ENCODE measurements at regions not wholly inside any gene's neighbourhood (a gene's known extent, or its start where the extent isn't known, plus 50 kb on each side); places are given as distances from the start of the nearest gene placed in this dataset.

DNA sequence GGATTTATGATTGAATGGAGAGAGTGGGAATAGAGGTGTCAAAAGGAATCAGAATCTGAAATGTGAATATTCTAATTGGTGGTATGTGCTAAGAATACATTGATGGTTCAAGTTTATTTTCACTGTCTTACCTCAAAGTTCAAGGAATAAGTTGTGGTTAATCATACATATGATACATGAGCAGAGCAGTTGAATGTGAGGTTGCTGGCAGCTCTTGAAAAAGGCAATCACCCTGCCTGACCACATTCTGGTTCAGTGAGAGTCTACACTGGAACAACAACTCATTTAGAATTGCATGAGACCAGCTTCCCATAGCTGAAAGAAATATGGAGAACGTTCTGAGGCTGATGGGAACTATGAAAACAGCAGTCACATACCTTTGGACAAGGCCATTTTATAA is 68.3 kb upstream of the ARHGAP29 start:
- TF ChIP-seq CTCF (IDR thresholded peaks at IDR 0.05) = no peak
- ChIA-PET POLR2A (no interaction called here), CTCF (no interaction called here)
- Mint-ChIP-seq H3K27me3 (peaks cover 4% of the 10 kb centered on the region), H3K27ac (no peak overlapping the region), H3K4me3 (no peak overlapping the region), H3K4me1 (ENCODE audit: low read depth) (no peaks in the 10 kb centered on the region), H3K36me3 (ENCODE audit: low read depth) (no peaks in the 10 kb centered on the region), H3K9me3 (no peaks in the 10 kb centered on the region)
- no peak for DNase-seq
- intact Hi-C loops (cut with micrococcal nuclease) = no loop called here
- ATAC-seq = no peak

DNA sequence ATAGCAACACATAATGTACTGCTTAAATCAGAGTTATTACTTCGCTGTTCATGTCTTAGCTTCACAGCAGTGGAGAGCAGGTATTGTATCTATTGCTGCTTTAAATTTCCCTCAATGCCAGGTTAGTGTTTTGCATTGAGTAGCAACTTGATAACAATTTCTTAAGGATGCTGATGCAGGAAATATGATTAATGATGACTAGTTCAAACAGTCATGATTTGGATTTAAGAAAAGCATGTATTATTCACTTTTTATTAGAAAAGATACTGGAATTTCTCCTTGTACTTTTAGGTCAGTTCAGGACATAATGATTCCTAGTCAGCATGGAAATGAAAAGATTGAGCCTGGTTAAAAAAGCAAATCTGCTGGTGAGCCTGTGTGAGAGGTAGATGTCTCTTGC is 67.2 kb upstream of the ARHGAP29 start:
- DNase-seq (no peak), ATAC-seq (no peak)
- Mint-ChIP-seq H3K9me3 (no peaks in the 10 kb centered on the region), H3K27me3 (peaks cover 6% of the 10 kb centered on the region), H3K27ac (no peak overlapping the region), H3K4me1 (ENCODE audit: low read depth) (no peaks in the 10 kb centered on the region), H3K4me3 (no peak overlapping the region), H3K36me3 (ENCODE audit: low read depth) (no peaks in the 10 kb centered on the region)
- ChIA-PET CTCF (no interaction called here), POLR2A (no interaction called here)
- intact Hi-C loops (cut with micrococcal nuclease) = no loop called here
- no peak for TF ChIP-seq CTCF (IDR thresholded peaks at IDR 0.05)

DNA sequence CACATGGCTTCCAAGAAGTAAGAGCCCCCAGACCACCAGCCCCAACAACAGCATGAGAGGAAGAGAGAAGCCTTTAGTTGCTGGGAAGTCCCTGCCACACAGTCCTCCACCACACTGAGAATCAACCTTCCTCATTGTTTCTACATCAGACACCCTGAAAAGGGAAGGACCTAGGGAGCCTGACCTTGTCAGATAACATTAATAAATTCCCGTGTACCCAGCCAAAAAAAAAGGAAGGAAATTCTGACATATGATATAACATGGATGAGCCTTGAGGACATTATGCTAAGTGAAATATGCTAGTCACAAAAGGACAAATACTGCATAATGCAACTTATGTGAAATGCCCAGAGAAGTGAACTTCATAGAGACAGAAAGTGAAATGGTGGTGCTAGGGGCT is 65.6 kb upstream of the ARHGAP29 start:
- ATAC-seq = no peak
- no peak overlapping the region for H3K4me3 Mint-ChIP-seq
- ChIA-PET POLR2A (no interaction called here), CTCF (no interaction called here)
- H3K27me3 Mint-ChIP-seq = peaks cover 6% of the 10 kb centered on the region
- intact Hi-C loops (cut with micrococcal nuclease) = no loop called here
- H3K4me1 Mint-ChIP-seq (ENCODE audit: low read depth) = no peaks in the 10 kb centered on the region
- no peak for DNase-seq
- H3K27ac Mint-ChIP-seq = no peak overlapping the region
- H3K36me3 Mint-ChIP-seq (ENCODE audit: low read depth) = no peaks in the 10 kb centered on the region
- H3K9me3 Mint-ChIP-seq = no peaks in the 10 kb centered on the region
- TF ChIP-seq CTCF (IDR thresholded peaks at IDR 0.05) = no peak

DNA sequence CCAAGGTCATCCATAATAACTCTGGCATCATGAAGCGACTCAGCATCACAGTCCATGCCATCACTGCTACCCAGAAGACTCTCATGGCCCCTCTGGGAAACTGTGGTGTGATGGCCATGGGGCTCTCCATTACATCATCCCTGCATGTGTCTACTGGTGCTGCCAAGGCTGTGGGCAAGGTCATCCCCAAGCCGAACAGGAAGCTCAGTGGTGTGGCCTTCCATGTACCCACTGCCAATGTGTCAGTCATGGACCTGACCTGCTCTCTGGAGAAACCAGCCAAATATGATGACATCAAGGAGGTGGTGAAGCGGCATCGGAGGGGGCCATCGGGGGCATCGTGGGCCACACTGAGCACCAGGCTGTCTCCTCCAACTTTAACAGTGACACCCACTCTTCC is 65.1 kb upstream of the ARHGAP29 start:
- H3K4me3 Mint-ChIP-seq = no peak overlapping the region

DNA sequence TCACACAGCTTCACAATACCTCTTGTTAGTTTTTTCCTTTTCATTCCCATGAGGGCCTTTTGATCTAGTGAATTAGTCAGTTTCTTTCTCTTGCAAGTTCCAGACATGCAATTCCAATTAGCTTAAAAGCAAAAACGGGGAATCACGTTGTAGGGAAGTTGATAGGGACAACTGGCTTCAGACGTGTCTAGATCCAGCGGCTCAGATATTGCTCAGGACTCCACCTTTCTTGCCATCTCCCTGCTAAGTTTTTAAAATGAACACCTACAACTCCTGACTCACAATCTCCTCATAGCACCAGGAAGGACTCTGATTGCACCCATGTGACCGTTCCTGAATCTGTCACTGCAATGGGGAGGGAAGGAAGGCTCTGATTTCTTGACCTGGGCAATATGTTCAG is 63.8 kb upstream of the ARHGAP29 start:
- TF ChIP-seq CTCF (IDR thresholded peaks at IDR 0.05) = no peak
- intact Hi-C loops (cut with micrococcal nuclease) = no loop called here
- POLR2A ChIA-PET = no interaction called here
- Mint-ChIP-seq H3K9me3 (no peaks in the 10 kb centered on the region), H3K27ac (no peak overlapping the region), H3K27me3 (peaks cover 7% of the 10 kb centered on the region), H3K4me1 (ENCODE audit: low read depth) (no peaks in the 10 kb centered on the region), H3K36me3 (ENCODE audit: low read depth) (no peaks in the 10 kb centered on the region), H3K4me3 (no peak overlapping the region)
- DNase-seq (no peak), ATAC-seq (no peak)
- CTCF ChIA-PET = interaction anchor here (1.1 kb wide), 1 partner anchor 240 kb away, joined by 3 read pairs; no protein-coding TSS in a partner anchor

More for the DNA sequence above, 65.1 kb upstream of the ARHGAP29 start:
- ChIA-PET CTCF (no interaction called here), POLR2A (no interaction called here)
- Mint-ChIP-seq H3K27ac (no peak overlapping the region), H3K4me1 (ENCODE audit: low read depth) (no peaks in the 10 kb centered on the region), H3K9me3 (no peaks in the 10 kb centered on the region), H3K36me3 (ENCODE audit: low read depth) (no peaks in the 10 kb centered on the region), H3K27me3 (peaks cover 7% of the 10 kb centered on the region)
- peak; percentile 1 for DNase-seq
- TF ChIP-seq CTCF (IDR thresholded peaks at IDR 0.05) = no peak
- no peak for ATAC-seq
- intact Hi-C loops (cut with micrococcal nuclease) = no loop called here

Data from activated CD8-positive, alpha-beta T cell treated with anti-CD3 and anti-CD28 coated beads for 36 hours (primary cell).